Keratinocyte (primary cell): ENCODE measurements at regions not wholly inside any gene's neighbourhood (a gene's known extent, or its start where the extent isn't known, plus 50 kb on each side); places are given as distances from the start of the nearest gene placed in this dataset.

Experiments
- DNase-seq: peaks from one replicate; pipeline ENCODE4 v3.0.0-alpha.2; 2011; ENCODE audit warnings: low read depth, missing footprints, low spot score
- FAIRE-seq: peaks from 2 replicates; lab custom pipeline; 2011; peaks lifted over from hg19 to GRCh38; lab: Jason Lieb, UNC
- H2AFZ ChIP-seq: 2 replicates; pipeline ENCODE4 v1.6.0; 2012; ENCODE audit warnings: low read length, control low read depth, inconsistent platforms; ENCODE audit not compliant: control insufficient read depth
- H3K27ac ChIP-seq: 2 replicates; pipeline ENCODE4 v1.5.1; 2011; ENCODE audit warnings: low read length; ENCODE audit not compliant: control insufficient read depth, insufficient read depth
- H3K27me3 ChIP-seq: 3 replicates; pipeline ENCODE4 v1.6.0; 2011; ENCODE audit warnings: low read length; ENCODE audit not compliant: control insufficient read depth, insufficient read depth; ENCODE audit errors: extremely low read depth
- H3K36me3 ChIP-seq, 2 experiments: 2 replicates in 1 of 2; 3 replicates in 1 of 2; pipeline ENCODE4 v1.5.1; 2011; ENCODE audit warnings: low read length in 2 of 2, mild to moderate bottlenecking in 1 of 2; ENCODE audit not compliant: control insufficient read depth in 2 of 2, insufficient read depth in 2 of 2; ENCODE audit errors: extremely low read depth in 1 of 2
- H3K4me1 ChIP-seq: 3 replicates; pipeline ENCODE4 v1.5.1; 2011; ENCODE audit warnings: low read length; ENCODE audit not compliant: control insufficient read depth, insufficient read depth; ENCODE audit errors: extremely low read depth
- H3K4me2 ChIP-seq: 3 replicates; pipeline ENCODE4 v1.6.0; 2011; ENCODE audit warnings: low read depth, low read length; ENCODE audit not compliant: control insufficient read depth, insufficient read depth; ENCODE audit errors: extremely low read depth
- H3K4me3 ChIP-seq, 3 experiments: fragments of 200-600 bp in 1 of 3; sonication (generic) in 1 of 3; 2 replicates in 2 of 3; 3 replicates in 1 of 3; pipeline ENCODE4 v1.5.1; 2011 to 2016; ENCODE audit warnings: low read length in 3 of 3, mild to moderate bottlenecking in 3 of 3, control low read depth in 2 of 3, inconsistent platforms in 1 of 3, low read depth in 1 of 3, mixed read lengths in 1 of 3, mixed run types in 1 of 3, moderate library complexity in 1 of 3; ENCODE audit not compliant: control insufficient read depth in 2 of 3, insufficient read depth in 2 of 3; ENCODE audit errors: extremely low read depth in 1 of 3
- H3K79me2 ChIP-seq: 2 replicates; pipeline ENCODE4 v1.6.0; 2012; ENCODE audit warnings: low read length; ENCODE audit not compliant: control insufficient read depth, insufficient read depth
- H3K9ac ChIP-seq: 3 replicates; pipeline ENCODE4 v1.6.0; 2011; ENCODE audit warnings: low read length; ENCODE audit not compliant: control insufficient read depth, insufficient read depth; ENCODE audit errors: extremely low read depth
- H3K9me1 ChIP-seq: 3 replicates; pipeline ENCODE4 v1.6.0; 2011; ENCODE audit warnings: low read length; ENCODE audit not compliant: control insufficient read depth, insufficient read depth; ENCODE audit errors: extremely low read depth
- H3K9me3 ChIP-seq: 2 replicates; pipeline ENCODE4 v1.5.1; 2012; ENCODE audit warnings: low read depth, low read length; ENCODE audit not compliant: control insufficient read depth
- H4K20me1 ChIP-seq: 3 replicates; pipeline ENCODE4 v1.6.0; 2011; ENCODE audit warnings: low read length; ENCODE audit not compliant: control insufficient read depth, insufficient read depth; ENCODE audit errors: extremely low read depth
- EZH2 ChIP-seq: IDR thresholded peaks from one replicate; pipeline ENCODE4 v1.6.1; 2012; ENCODE audit warnings: inconsistent platforms, mild to moderate bottlenecking, low read length, moderate library complexity
- dilution Hi-C: fragments of 300-500 bp; cut with MboI; formaldehyde crosslinking; loops from one replicate; pipeline ENCODE4 v1.7.0; 2020; ENCODE audit warnings: low sequenced_read_pairs; ENCODE audit not compliant: extremely low pct_ligation_motif_present
- TF ChIP-seq, protein P1 (sequence below), 3 experiments: IDR thresholded peaks in 1 of 3; conservative IDR thresholded peaks in 1 of 3; optimal IDR thresholded peaks in 1 of 3; 2 replicates in 2 of 3; 3 replicates in 1 of 3; pipeline versions ENCODE3 to v1.5.1; 2011; ENCODE audit warnings: low read length in 3 of 3, mild to moderate bottlenecking in 3 of 3, moderate library complexity in 2 of 3, control low read depth in 1 of 3, inconsistent platforms in 1 of 3; ENCODE audit not compliant: insufficient read depth in 2 of 3; ENCODE audit errors: extremely low read depth in 1 of 3

GRCh38 chr21:35814858-35815619 lies 245.3 kb downstream of the SETD4 start:
- DNase-seq (no peak), FAIRE-seq (no peak)
- H3K9ac ChIP-seq = no peak overlapping the region
- no peak overlapping the region for H3K4me2 ChIP-seq
- H3K27me3 ChIP-seq = no peaks in the 10 kb centered on the region
- no peaks in the 10 kb centered on the region for H3K36me3 ChIP-seq
- peak overlapping the region; percentile 74 for H2AFZ ChIP-seq
- H3K27ac ChIP-seq = no peak overlapping the region
- no peaks in the 10 kb centered on the region for H3K9me1 ChIP-seq
- no peak overlapping the region for H3K4me3 ChIP-seq
- TF ChIP-seq EZH2 = no peak
- TF ChIP-seq, protein P1, sequence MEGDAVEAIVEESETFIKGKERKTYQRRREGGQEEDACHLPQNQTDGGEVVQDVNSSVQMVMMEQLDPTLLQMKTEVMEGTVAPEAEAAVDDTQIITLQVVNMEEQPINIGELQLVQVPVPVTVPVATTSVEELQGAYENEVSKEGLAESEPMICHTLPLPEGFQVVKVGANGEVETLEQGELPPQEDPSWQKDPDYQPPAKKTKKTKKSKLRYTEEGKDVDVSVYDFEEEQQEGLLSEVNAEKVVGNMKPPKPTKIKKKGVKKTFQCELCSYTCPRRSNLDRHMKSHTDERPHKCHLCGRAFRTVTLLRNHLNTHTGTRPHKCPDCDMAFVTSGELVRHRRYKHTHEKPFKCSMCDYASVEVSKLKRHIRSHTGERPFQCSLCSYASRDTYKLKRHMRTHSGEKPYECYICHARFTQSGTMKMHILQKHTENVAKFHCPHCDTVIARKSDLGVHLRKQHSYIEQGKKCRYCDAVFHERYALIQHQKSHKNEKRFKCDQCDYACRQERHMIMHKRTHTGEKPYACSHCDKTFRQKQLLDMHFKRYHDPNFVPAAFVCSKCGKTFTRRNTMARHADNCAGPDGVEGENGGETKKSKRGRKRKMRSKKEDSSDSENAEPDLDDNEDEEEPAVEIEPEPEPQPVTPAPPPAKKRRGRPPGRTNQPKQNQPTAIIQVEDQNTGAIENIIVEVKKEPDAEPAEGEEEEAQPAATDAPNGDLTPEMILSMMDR (optimal IDR thresholded peaks at IDR 0.05 in 1 of 3, IDR thresholded peaks at IDR 0.05 in 1 of 3, conservative IDR thresholded peaks at IDR 0.05 in 1 of 3; ENCODE audit: extremely low read depth in 1 of 3, insufficient read depth in 2 of 3, low read length in 3 of 3) = no peak
- H3K4me1 ChIP-seq = peaks cover 2% of the 10 kb centered on the region
- H3K9me3 ChIP-seq = no peaks in the 10 kb centered on the region
- H3K79me2 ChIP-seq = no peaks in the 10 kb centered on the region
- no peaks in the 10 kb centered on the region for H4K20me1 ChIP-seq
- dilution Hi-C loops = no loop called here

- no peaks in the 10 kb centered on the region for H3K9me3 ChIP-seq
- H3K4me2 ChIP-seq = no peak overlapping the region
- no peak overlapping the region for H3K9ac ChIP-seq
- no peak for DNase-seq
- H3K36me3 ChIP-seq = no peaks in the 10 kb centered on the region
- H3K27ac ChIP-seq = no peak overlapping the region
- no peak overlapping the region for H3K4me3 ChIP-seq
- H2AFZ ChIP-seq = no peak overlapping the region
- FAIRE-seq = no peak
- dilution Hi-C loops = no loop called here
- H3K27me3 ChIP-seq = no peaks in the 10 kb centered on the region
- H3K4me1 ChIP-seq = peaks cover 2% of the 10 kb centered on the region
- H3K9me1 ChIP-seq = no peaks in the 10 kb centered on the region
- no peaks in the 10 kb centered on the region for H4K20me1 ChIP-seq
- TF ChIP-seq, protein P1 (optimal IDR thresholded peaks at IDR 0.05 in 1 of 3, IDR thresholded peaks at IDR 0.05 in 1 of 3, conservative IDR thresholded peaks at IDR 0.05 in 1 of 3; ENCODE audit: extremely low read depth in 1 of 3, insufficient read depth in 2 of 3, low read length in 3 of 3) = no peak
- no peak for TF ChIP-seq EZH2
- H3K79me2 ChIP-seq = no peaks in the 10 kb centered on the region
Measured at GRCh38 chr21:35812679-35813078, 247.6 kb downstream of the SETD4 start.
